GM21619 (cell line): ENCODE measurements at regions not wholly inside any gene's neighbourhood (a gene's known extent, or its start where the extent isn't known, plus 50 kb on each side); places are given as distances from the start of the nearest gene placed in this dataset.

Experiments
- ATAC-seq: cut with Tn5 transposase; IDR thresholded peaks from one replicate; pipeline ENCODE4 v1.9.1; 2021; ENCODE audit not compliant: unreplicated experiment

GRCh38 chr10:128938558-128938957 is 528.5 kb upstream of the MGMT start:
- no peak for ATAC-seq

- ATAC-seq, result no peak
Observed at GRCh38 chr10:128940081-128940480, 527.0 kb upstream of the MGMT start.

- no peak for ATAC-seq
Observed at GRCh38 chr10:128943111-128943510, 523.9 kb upstream of the MGMT start.

GRCh38 chr10:128945398-128945797 is 521.6 kb upstream of the MGMT start:
- no peak for ATAC-seq

GRCh38 chr10:128950159-128950915 is 516.7 kb upstream of the MGMT start:
- ATAC-seq, result no peak

GRCh38 chr10:128950916-128951275 is 516.1 kb upstream of the MGMT start:
- no peak for ATAC-seq

- ATAC-seq, result no peak
Observed at GRCh38 chr10:128952856-128953255, 514.2 kb upstream of the MGMT start.

- ATAC-seq, result no peak
Observed at GRCh38 chr10:128956149-128956548, 510.9 kb upstream of the MGMT start.

GRCh38 chr10:128957221-128957620 is 509.8 kb upstream of the MGMT start:
- no peak for ATAC-seq

- no peak for ATAC-seq
Observed at GRCh38 chr10:128958834-128959690, 508.0 kb upstream of the MGMT start.

- no peak for ATAC-seq
Observed at GRCh38 chr10:128959746-128960145, 507.3 kb upstream of the MGMT start.

- ATAC-seq, result no peak
Observed at GRCh38 chr10:128960517-128960916, 506.5 kb upstream of the MGMT start.

- no peak for ATAC-seq
Observed at GRCh38 chr10:128962182-128962581, 504.9 kb upstream of the MGMT start.

- ATAC-seq, result no peak
Observed at GRCh38 chr10:128963211-128964099, 503.6 kb upstream of the MGMT start.

- ATAC-seq, result no peak
Observed at GRCh38 chr10:128964100-128964403, 503.0 kb upstream of the MGMT start.

GRCh38 chr10:128967980-128968756 is 498.9 kb upstream of the MGMT start:
- no peak for ATAC-seq

- no peak for ATAC-seq
Observed at GRCh38 chr10:128969551-128969950, 497.5 kb upstream of the MGMT start.

- no peak for ATAC-seq
Observed at GRCh38 chr10:128971374-128972035, 495.5 kb upstream of the MGMT start.

GRCh38 chr10:128972036-128972405 is 495.0 kb upstream of the MGMT start:
- no peak for ATAC-seq

GRCh38 chr10:128973221-128973620 is 493.8 kb upstream of the MGMT start:
- no peak for ATAC-seq
